WERI-Rb-1 (cell line): ENCODE measurements at regions not wholly inside any gene's neighbourhood (a gene's known extent, or its start where the extent isn't known, plus 50 kb on each side); places are given as distances from the start of the nearest gene placed in this dataset.

Source experiments
- DNase-seq: peaks from one replicate; pipeline ENCODE4 v3.0.0-alpha.2; 2020
- H3K27ac ChIP-seq: fragments of 250-450 bp; sonication (Bioruptor Pico); 2 replicates; pipeline ENCODE4 v1.5.1; 2020; ENCODE audit warnings: mild to moderate bottlenecking, moderate library complexity
- H3K27me3 ChIP-seq: fragments of 250-450 bp; sonication (Bioruptor Pico); 2 replicates; pipeline ENCODE4 v1.5.1; 2021; ENCODE audit warnings: mild to moderate bottlenecking, low read depth, moderate library complexity; ENCODE audit not compliant: insufficient read depth, severe bottlenecking
- H3K36me3 ChIP-seq: fragments of 250-450 bp; sonication (Bioruptor Pico); 2 replicates; pipeline ENCODE4 v1.5.1; 2020; ENCODE audit warnings: mild to moderate bottlenecking, moderate library complexity
- H3K4me3 ChIP-seq: 2 replicates; pipeline ENCODE4 v1.5.1; 2011; ENCODE audit warnings: low read depth, mild to moderate bottlenecking, control low read depth, low read length
- H3K9me3 ChIP-seq: fragments of 250-450 bp; sonication (Bioruptor Pico); 2 replicates; pipeline ENCODE4 v1.5.1; 2021; ENCODE audit warnings: mild to moderate bottlenecking, moderate library complexity; ENCODE audit not compliant: severe bottlenecking
- TF ChIP-seq, protein P1 (sequence below): IDR thresholded peaks from 2 replicates; pipeline ENCODE4 v1.5.1; 2011; ENCODE audit warnings: low read depth, mild to moderate bottlenecking, control low read depth, inconsistent platforms, low read length

DNA sequence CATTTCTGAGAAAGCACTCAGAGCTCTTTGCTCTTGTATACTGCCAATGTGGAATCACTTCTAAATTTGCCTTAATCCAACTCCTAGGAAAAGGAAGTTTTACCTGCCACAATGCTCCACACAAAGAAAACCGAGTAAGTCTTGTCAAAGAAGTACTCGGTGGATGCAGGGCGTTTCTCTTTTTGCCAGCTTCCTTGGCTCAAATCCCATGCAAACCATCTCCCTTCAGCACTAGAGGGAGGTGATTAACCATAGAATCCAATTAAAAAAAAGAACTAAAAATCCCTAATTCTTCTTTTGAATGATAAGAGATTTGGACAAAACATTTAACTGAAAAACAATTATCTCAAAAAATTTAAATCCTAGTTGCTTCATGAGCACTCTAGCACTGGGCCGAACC lies 129.0 kb downstream of the RPRM start:
- TF ChIP-seq, protein P1, sequence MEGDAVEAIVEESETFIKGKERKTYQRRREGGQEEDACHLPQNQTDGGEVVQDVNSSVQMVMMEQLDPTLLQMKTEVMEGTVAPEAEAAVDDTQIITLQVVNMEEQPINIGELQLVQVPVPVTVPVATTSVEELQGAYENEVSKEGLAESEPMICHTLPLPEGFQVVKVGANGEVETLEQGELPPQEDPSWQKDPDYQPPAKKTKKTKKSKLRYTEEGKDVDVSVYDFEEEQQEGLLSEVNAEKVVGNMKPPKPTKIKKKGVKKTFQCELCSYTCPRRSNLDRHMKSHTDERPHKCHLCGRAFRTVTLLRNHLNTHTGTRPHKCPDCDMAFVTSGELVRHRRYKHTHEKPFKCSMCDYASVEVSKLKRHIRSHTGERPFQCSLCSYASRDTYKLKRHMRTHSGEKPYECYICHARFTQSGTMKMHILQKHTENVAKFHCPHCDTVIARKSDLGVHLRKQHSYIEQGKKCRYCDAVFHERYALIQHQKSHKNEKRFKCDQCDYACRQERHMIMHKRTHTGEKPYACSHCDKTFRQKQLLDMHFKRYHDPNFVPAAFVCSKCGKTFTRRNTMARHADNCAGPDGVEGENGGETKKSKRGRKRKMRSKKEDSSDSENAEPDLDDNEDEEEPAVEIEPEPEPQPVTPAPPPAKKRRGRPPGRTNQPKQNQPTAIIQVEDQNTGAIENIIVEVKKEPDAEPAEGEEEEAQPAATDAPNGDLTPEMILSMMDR: no peak
- H3K4me3 ChIP-seq: no peak overlapping the region
- peaks cover 3% of the 10 kb centered on the region for H3K9me3 ChIP-seq
- DNase-seq: no peak
- H3K27me3 ChIP-seq: no peaks in the 10 kb centered on the region
- no peak overlapping the region for H3K27ac ChIP-seq
- no peaks in the 10 kb centered on the region for H3K36me3 ChIP-seq

DNA sequence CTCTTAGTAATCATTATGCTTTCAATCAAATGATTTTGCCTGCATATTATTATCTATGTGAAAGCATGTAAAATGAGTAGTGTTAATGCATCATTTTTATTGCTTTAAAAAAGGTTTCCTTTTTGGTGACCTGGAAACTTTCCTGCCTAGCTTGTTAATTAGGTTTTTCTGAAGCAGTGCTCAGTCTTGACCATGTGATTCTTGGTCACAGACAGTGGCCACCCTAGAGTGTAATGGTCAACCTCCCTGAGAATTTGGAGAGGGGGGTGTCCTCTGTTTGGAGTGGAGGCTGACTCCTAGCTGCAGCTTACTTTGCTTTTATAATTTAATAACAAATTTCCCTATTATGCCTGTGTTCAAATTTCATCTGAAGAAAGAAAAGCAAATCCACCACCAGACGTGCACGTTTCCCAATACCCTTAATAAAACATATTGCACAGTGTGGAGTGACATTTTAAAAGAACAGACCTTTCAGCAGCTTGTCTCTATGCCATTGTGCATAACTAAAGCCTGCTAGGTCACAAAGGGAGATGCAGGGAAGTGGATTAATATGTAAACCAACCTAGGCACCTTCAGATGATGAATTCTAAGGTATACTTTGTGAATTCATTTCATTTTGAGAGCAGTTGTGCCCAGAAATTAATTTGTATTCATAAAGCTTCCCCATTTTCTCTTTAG lies 130.6 kb downstream of the RPRM start:
- H3K27me3 ChIP-seq: no peaks in the 10 kb centered on the region
- H3K27ac ChIP-seq: no peak overlapping the region
- no peak for DNase-seq
- H3K4me3 ChIP-seq: no peak overlapping the region
- peaks cover 3% of the 10 kb centered on the region for H3K9me3 ChIP-seq
- H3K36me3 ChIP-seq: no peaks in the 10 kb centered on the region
- TF ChIP-seq, protein P1: no peak

DNA sequence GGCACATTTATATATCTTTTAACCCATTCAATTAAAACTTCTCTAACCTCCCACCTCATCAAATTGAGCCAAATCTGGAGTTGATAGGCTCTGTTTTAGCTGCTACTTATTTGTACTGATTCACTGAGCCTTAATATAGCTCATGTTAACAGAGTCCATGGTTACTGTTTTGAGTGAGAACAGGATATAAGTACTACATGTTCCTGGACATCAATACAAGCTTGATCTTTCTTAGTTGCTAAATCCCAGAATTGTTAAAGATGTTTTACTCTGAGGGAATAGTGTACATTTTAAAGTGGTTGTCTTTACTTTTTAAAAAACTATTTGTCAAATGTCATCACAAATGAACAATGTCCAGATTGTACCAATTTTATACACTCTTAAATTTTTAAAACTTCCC lies 157.7 kb downstream of the RPRM start:
- TF ChIP-seq, protein P1: no peak

DNA sequence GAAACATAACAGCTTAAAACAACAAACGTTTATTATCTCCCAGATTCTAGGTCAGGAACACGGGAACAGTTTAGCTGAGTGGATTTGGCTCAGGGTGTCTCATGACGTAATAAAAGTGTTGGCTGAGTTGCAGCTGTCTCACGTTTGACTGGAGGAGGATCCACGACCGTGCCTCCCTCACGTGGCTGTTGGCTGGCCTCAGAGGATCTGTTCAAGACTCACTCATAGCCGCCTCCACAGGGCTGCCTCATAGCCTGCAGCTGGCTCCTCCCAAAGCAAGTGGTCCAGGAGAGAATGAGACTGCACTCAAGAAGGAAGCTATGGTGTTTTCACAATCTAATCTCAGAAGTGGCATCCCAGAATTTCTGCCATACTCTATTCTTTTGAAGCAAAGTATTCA lies 167.1 kb downstream of the RPRM start:
- DNase-seq: no peak
- no peak overlapping the region for H3K4me3 ChIP-seq

More for the DNA sequence above, 157.7 kb downstream of the RPRM start:
- Histone ChIP-seq H3K27me3 (no peaks in the 10 kb centered on the region), H3K27ac (no peak overlapping the region), H3K9me3 (no peaks in the 10 kb centered on the region), H3K4me3 (no peak overlapping the region), H3K36me3 (no peaks in the 10 kb centered on the region)
- no peak for DNase-seq

DNA sequence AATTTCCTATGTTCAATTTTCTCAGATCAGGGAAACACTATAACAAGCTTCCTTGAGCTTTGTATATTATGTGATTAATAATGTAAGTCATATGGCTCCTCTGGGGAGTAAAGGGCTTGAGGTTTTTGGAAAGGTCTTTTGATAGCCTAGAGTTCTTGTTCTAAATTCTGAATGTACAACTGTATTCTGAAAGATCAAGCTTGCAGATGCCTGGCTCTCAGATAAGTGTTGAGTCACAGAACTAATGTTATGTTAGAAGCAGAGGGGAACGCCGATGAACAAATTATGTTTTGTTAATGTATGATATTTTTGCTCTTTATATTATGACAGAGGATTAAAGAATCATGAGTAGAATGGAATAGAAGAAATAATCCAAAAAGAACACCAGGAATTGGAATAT lies 170.1 kb downstream of the RPRM start:
- DNase-seq: no peak
- no peaks in the 10 kb centered on the region for H3K9me3 ChIP-seq
- no peaks in the 10 kb centered on the region for H3K27me3 ChIP-seq
- no peaks in the 10 kb centered on the region for H3K36me3 ChIP-seq
- TF ChIP-seq, protein P1: no peak
- H3K27ac ChIP-seq: no peak overlapping the region
- H3K4me3 ChIP-seq: no peak overlapping the region

More for the DNA sequence above, 167.1 kb downstream of the RPRM start:
- Histone ChIP-seq H3K36me3 (no peaks in the 10 kb centered on the region), H3K27me3 (no peaks in the 10 kb centered on the region), H3K27ac (no peak overlapping the region), H3K9me3 (no peaks in the 10 kb centered on the region)
- TF ChIP-seq, protein P1: no peak

DNA sequence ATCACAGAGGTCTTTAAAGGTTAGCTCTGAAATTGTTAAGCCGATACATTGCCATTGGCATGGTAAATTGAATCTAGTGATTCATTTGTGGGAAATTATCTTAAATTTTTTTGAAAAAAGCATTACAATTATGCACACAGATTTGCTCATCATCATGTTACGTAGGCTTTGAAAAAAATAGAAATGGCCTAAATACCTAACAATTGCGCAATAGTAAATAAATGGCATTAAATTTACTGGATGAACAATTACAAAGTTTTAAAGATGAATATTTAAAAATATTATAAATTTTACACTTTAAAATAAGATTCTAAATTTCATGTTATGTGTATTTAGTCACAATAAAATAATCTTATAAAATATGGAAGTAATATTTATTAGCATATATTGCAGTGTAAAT lies 171.3 kb downstream of the RPRM start:
- H3K9me3 ChIP-seq: no peaks in the 10 kb centered on the region
- DNase-seq: no peak
- no peak overlapping the region for H3K4me3 ChIP-seq
- H3K27ac ChIP-seq: no peak overlapping the region
- H3K36me3 ChIP-seq: no peaks in the 10 kb centered on the region
- no peaks in the 10 kb centered on the region for H3K27me3 ChIP-seq
- TF ChIP-seq, protein P1: no peak
